ENCODE measurements at regions not wholly inside any gene's neighbourhood (a gene's known extent, or its start where the extent isn't known, plus 50 kb on each side); places are given as distances from the start of the nearest gene placed in this dataset.

DNA sequence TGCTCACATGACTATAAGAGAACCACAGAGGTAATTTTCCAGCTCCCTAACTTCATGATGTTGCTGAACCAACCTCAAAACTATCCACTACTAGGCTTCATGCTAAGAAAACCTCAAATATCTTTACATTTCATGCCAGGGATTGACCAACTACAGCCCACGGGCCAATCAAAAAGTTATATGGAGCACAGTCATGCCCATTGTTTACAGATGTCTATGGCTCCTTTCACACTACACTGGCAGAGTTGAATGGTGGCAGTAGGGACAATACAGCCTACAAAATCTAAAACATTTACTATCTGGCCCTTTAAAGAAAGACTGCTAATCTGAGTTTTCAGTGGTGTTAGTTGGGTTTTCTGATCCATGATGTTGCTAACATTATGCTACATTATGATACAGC is 154.8 kb downstream of the TM2D1 start:
- H3K4me2 ChIP-seq (ENCODE audit: low read length) = no peak overlapping the region
- H3K9ac ChIP-seq (ENCODE audit: low read length) = no peak overlapping the region
- H3K36me3 ChIP-seq (ENCODE audit: insufficient read depth, low read length) = no peaks in the 10 kb centered on the region
- H2AFZ ChIP-seq (ENCODE audit: low read depth, low read length) = no peak overlapping the region
- TF ChIP-seq, protein P1, sequence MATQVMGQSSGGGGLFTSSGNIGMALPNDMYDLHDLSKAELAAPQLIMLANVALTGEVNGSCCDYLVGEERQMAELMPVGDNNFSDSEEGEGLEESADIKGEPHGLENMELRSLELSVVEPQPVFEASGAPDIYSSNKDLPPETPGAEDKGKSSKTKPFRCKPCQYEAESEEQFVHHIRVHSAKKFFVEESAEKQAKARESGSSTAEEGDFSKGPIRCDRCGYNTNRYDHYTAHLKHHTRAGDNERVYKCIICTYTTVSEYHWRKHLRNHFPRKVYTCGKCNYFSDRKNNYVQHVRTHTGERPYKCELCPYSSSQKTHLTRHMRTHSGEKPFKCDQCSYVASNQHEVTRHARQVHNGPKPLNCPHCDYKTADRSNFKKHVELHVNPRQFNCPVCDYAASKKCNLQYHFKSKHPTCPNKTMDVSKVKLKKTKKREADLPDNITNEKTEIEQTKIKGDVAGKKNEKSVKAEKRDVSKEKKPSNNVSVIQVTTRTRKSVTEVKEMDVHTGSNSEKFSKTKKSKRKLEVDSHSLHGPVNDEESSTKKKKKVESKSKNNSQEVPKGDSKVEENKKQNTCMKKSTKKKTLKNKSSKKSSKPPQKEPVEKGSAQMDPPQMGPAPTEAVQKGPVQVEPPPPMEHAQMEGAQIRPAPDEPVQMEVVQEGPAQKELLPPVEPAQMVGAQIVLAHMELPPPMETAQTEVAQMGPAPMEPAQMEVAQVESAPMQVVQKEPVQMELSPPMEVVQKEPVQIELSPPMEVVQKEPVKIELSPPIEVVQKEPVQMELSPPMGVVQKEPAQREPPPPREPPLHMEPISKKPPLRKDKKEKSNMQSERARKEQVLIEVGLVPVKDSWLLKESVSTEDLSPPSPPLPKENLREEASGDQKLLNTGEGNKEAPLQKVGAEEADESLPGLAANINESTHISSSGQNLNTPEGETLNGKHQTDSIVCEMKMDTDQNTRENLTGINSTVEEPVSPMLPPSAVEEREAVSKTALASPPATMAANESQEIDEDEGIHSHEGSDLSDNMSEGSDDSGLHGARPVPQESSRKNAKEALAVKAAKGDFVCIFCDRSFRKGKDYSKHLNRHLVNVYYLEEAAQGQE (IDR thresholded peaks at IDR 0.05; ENCODE audit: borderline replicate concordance) = no peak
- TF ChIP-seq MXI1 (conservative IDR thresholded peaks at IDR 0.05; ENCODE audit: poor library complexity, severe bottlenecking) (no peak), POLR2AphosphoS5 (IDR thresholded peaks at IDR 0.05) (no peak), EZH2 (IDR thresholded peaks at IDR 0.05; ENCODE audit: borderline replicate concordance, insufficient read depth, low read length, poor library complexity, severe bottlenecking) (no peak), RAD21 (conservative IDR thresholded peaks at IDR 0.05) (no peak), SMC3 (conservative IDR thresholded peaks at IDR 0.05; ENCODE audit: poor library complexity) (no peak), EP300 (conservative IDR thresholded peaks at IDR 0.05; ENCODE audit: poor library complexity, severe bottlenecking) (no peak), TAF1 (IDR thresholded peaks at IDR 0.05; ENCODE audit: low read depth) (no peak)
- TF ChIP-seq, protein P2, sequence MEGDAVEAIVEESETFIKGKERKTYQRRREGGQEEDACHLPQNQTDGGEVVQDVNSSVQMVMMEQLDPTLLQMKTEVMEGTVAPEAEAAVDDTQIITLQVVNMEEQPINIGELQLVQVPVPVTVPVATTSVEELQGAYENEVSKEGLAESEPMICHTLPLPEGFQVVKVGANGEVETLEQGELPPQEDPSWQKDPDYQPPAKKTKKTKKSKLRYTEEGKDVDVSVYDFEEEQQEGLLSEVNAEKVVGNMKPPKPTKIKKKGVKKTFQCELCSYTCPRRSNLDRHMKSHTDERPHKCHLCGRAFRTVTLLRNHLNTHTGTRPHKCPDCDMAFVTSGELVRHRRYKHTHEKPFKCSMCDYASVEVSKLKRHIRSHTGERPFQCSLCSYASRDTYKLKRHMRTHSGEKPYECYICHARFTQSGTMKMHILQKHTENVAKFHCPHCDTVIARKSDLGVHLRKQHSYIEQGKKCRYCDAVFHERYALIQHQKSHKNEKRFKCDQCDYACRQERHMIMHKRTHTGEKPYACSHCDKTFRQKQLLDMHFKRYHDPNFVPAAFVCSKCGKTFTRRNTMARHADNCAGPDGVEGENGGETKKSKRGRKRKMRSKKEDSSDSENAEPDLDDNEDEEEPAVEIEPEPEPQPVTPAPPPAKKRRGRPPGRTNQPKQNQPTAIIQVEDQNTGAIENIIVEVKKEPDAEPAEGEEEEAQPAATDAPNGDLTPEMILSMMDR (IDR thresholded peaks at IDR 0.05; ENCODE audit: poor library complexity, severe bottlenecking) = no peak
- H4K20me1 ChIP-seq (ENCODE audit: insufficient read depth) = no peaks in the 10 kb centered on the region
- no peaks in the 10 kb centered on the region for H3F3A ChIP-seq (ENCODE audit: insufficient read depth, low read length, poor library complexity, severe bottlenecking)
- H3K4me3 ChIP-seq (ENCODE audit: low read length) = no peak overlapping the region
- no peaks in the 10 kb centered on the region for H3K9me3 ChIP-seq (ENCODE audit: low read length)
- H3K27ac ChIP-seq (ENCODE audit: low read length) = no peak overlapping the region
- no peaks in the 10 kb centered on the region for H3K9me2 ChIP-seq (ENCODE audit: insufficient read depth, low read length)
- no peaks in the 10 kb centered on the region for H3K79me2 ChIP-seq (replicated peaks; ENCODE audit: insufficient read depth, low read length)
- H3K27me3 ChIP-seq (ENCODE audit: insufficient read depth, low read depth, low read length) = no peaks in the 10 kb centered on the region

DNA sequence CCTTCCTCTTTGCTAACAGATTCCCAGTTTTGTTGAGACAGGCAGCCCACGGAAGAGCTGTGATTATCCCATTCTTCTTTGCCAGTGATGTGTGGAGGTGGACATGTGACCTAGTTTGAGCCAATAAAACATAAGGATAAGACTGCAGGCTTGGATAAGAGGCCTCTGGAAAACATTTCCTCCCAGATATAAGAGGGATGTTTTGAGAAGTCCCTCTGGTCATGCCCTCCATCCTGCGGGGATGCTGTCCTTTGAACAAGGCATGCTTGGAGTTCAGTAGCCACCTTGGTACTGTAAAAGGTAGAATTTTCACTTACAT is 155.7 kb downstream of the TM2D1 start:
- Histone ChIP-seq H3K27ac (ENCODE audit: low read length) (no peak overlapping the region), H3K36me3 (ENCODE audit: insufficient read depth, low read length) (no peaks in the 10 kb centered on the region), H3K4me3 (ENCODE audit: low read length) (no peak overlapping the region), H4K20me1 (ENCODE audit: insufficient read depth) (no peaks in the 10 kb centered on the region), H3K4me2 (ENCODE audit: low read length) (no peak overlapping the region), H3K79me2 (replicated peaks; ENCODE audit: insufficient read depth, low read length) (no peaks in the 10 kb centered on the region), H3K9ac (ENCODE audit: low read length) (no peak overlapping the region), H3K27me3 (ENCODE audit: insufficient read depth, low read depth, low read length) (no peaks in the 10 kb centered on the region), H3K9me2 (ENCODE audit: insufficient read depth, low read length) (no peaks in the 10 kb centered on the region), H2AFZ (ENCODE audit: low read depth, low read length) (no peak overlapping the region), H3K9me3 (ENCODE audit: low read length) (no peaks in the 10 kb centered on the region), H3F3A (ENCODE audit: insufficient read depth, low read length, poor library complexity, severe bottlenecking) (no peaks in the 10 kb centered on the region)
- no peak for TF ChIP-seq EP300 (conservative IDR thresholded peaks at IDR 0.05; ENCODE audit: poor library complexity, severe bottlenecking)
- TF ChIP-seq EZH2 (IDR thresholded peaks at IDR 0.05; ENCODE audit: borderline replicate concordance, insufficient read depth, low read length, poor library complexity, severe bottlenecking) = no peak
- no peak for TF ChIP-seq TAF1 (IDR thresholded peaks at IDR 0.05; ENCODE audit: low read depth)
- TF ChIP-seq, protein P1 (IDR thresholded peaks at IDR 0.05; ENCODE audit: borderline replicate concordance) = no peak
- TF ChIP-seq MXI1 (conservative IDR thresholded peaks at IDR 0.05; ENCODE audit: poor library complexity, severe bottlenecking) = no peak
- TF ChIP-seq, protein P2 (IDR thresholded peaks at IDR 0.05; ENCODE audit: poor library complexity, severe bottlenecking) = no peak
- no peak for TF ChIP-seq SMC3 (conservative IDR thresholded peaks at IDR 0.05; ENCODE audit: poor library complexity)
- no peak for TF ChIP-seq POLR2AphosphoS5 (IDR thresholded peaks at IDR 0.05)
- TF ChIP-seq RAD21 (conservative IDR thresholded peaks at IDR 0.05) = no peak

Measured in neural cell (in vitro differentiated cells).